ENCODE measurements at regions not wholly inside any gene's neighbourhood (a gene's known extent, or its start where the extent isn't known, plus 50 kb on each side); places are given as distances from the start of the nearest gene placed in this dataset.

GRCh38 chr13:21897161-21897560 is 226.3 kb downstream of the FGF9 start:
- TF ChIP-seq CTCF (IDR thresholded peaks at IDR 0.05; ENCODE audit: low read length) (no peak), EZH2 (IDR thresholded peaks at IDR 0.05; ENCODE audit: borderline replicate concordance, low read length) (no peak)
- Histone ChIP-seq H3K9me2 (ENCODE audit: low read depth, low read length) (no peaks in the 10 kb centered on the region), H3K27me3 (ENCODE audit: insufficient read depth, low read length) (no peaks in the 10 kb centered on the region; the same call in 1 of the 2 replicates), H4K20me1 (ENCODE audit: insufficient read depth, low read length) (no peaks in the 10 kb centered on the region), H3K9me3 (ENCODE audit: low read length) (no peaks in the 10 kb centered on the region), H2AFZ (ENCODE audit: low read length) (no peak overlapping the region), H3K79me2 (ENCODE audit: insufficient read depth, low read length) (no peaks in the 10 kb centered on the region), H3K4me1 (ENCODE audit: insufficient read depth, low read length, severe bottlenecking) (no peaks in the 10 kb centered on the region), H3K36me3 (ENCODE audit: insufficient read depth, low read length) (no peaks in the 10 kb centered on the region), H3K27ac (ENCODE audit: low read depth, low read length, poor library complexity, severe bottlenecking) (no peak overlapping the region), H3K4me2 (ENCODE audit: low read length) (no peak overlapping the region), H3K4me3 (ENCODE audit: low read depth, low read length, poor library complexity, severe bottlenecking) (no peak overlapping the region), H3K9ac (ENCODE audit: low read length) (no peak overlapping the region), H3F3A (ENCODE audit: insufficient read depth, low read length) (no peaks in the 10 kb centered on the region)

GRCh38 chr13:21898459-21898858 is 227.6 kb downstream of the FGF9 start:
- Histone ChIP-seq H3K4me3 (ENCODE audit: low read depth, low read length, poor library complexity, severe bottlenecking) (no peak overlapping the region), H4K20me1 (ENCODE audit: insufficient read depth, low read length) (no peaks in the 10 kb centered on the region), H3F3A (ENCODE audit: insufficient read depth, low read length) (no peaks in the 10 kb centered on the region), H3K27ac (ENCODE audit: low read depth, low read length, poor library complexity, severe bottlenecking) (no peak overlapping the region), H3K4me1 (ENCODE audit: insufficient read depth, low read length, severe bottlenecking) (no peaks in the 10 kb centered on the region), H3K4me2 (ENCODE audit: low read length) (no peak overlapping the region), H3K36me3 (ENCODE audit: insufficient read depth, low read length) (no peaks in the 10 kb centered on the region), H2AFZ (ENCODE audit: low read length) (no peak overlapping the region), H3K9me2 (ENCODE audit: low read depth, low read length) (no peaks in the 10 kb centered on the region), H3K9me3 (ENCODE audit: low read length) (no peaks in the 10 kb centered on the region), H3K27me3 (ENCODE audit: insufficient read depth, low read length) (peaks cover 7% of the 10 kb centered on the region; the same call in 1 of the 2 replicates), H3K79me2 (ENCODE audit: insufficient read depth, low read length) (no peaks in the 10 kb centered on the region), H3K9ac (ENCODE audit: low read length) (no peak overlapping the region)
- TF ChIP-seq EZH2 (IDR thresholded peaks at IDR 0.05; ENCODE audit: borderline replicate concordance, low read length) (no peak), CTCF (IDR thresholded peaks at IDR 0.05; ENCODE audit: low read length) (no peak)

GRCh38 chr13:21898945-21899344 is 228.1 kb downstream of the FGF9 start:
- H3K36me3 ChIP-seq (ENCODE audit: insufficient read depth, low read length): no peaks in the 10 kb centered on the region
- no peaks in the 10 kb centered on the region for H3F3A ChIP-seq (ENCODE audit: insufficient read depth, low read length)
- H2AFZ ChIP-seq (ENCODE audit: low read length): no peak overlapping the region
- no peaks in the 10 kb centered on the region for H3K9me2 ChIP-seq (ENCODE audit: low read depth, low read length)
- no peaks in the 10 kb centered on the region for H3K79me2 ChIP-seq (ENCODE audit: insufficient read depth, low read length)
- no peaks in the 10 kb centered on the region for H3K9me3 ChIP-seq (ENCODE audit: low read length)
- TF ChIP-seq EZH2 (IDR thresholded peaks at IDR 0.05; ENCODE audit: borderline replicate concordance, low read length) (no peak), CTCF (IDR thresholded peaks at IDR 0.05; ENCODE audit: low read length) (no peak)
- no peaks in the 10 kb centered on the region for H4K20me1 ChIP-seq (ENCODE audit: insufficient read depth, low read length)
- no peaks in the 10 kb centered on the region for H3K4me1 ChIP-seq (ENCODE audit: insufficient read depth, low read length, severe bottlenecking)
- peaks cover 7% of the 10 kb centered on the region; the same call in 1 of the 2 replicates for H3K27me3 ChIP-seq (ENCODE audit: insufficient read depth, low read length)
- no peak overlapping the region for H3K4me3 ChIP-seq (ENCODE audit: low read depth, low read length, poor library complexity, severe bottlenecking)
- no peak overlapping the region for H3K9ac ChIP-seq (ENCODE audit: low read length)
- H3K27ac ChIP-seq (ENCODE audit: low read depth, low read length, poor library complexity, severe bottlenecking): no peak overlapping the region
- H3K4me2 ChIP-seq (ENCODE audit: low read length): no peak overlapping the region
